ENCODE measurements at regions not wholly inside any gene's neighbourhood (a gene's known extent, or its start where the extent isn't known, plus 50 kb on each side); places are given as distances from the start of the nearest gene placed in this dataset.

GRCh38 chr6:18883851-18884250, 496.7 kb downstream of the RNF144B start:
- no peak for TF ChIP-seq CTCF (IDR thresholded peaks at IDR 0.05)
- TF ChIP-seq POLR2A (IDR thresholded peaks at IDR 0.05), result no peak
- TF ChIP-seq POLR2AphosphoS5 (IDR thresholded peaks at IDR 0.05), result no peak
- no peak for TF ChIP-seq EP300 (IDR thresholded peaks at IDR 0.05)

Data from sigmoid colon (tissue), 4 donors.